ENCODE measurements at regions not wholly inside any gene's neighbourhood (a gene's known extent, or its start where the extent isn't known, plus 50 kb on each side); places are given as distances from the start of the nearest gene placed in this dataset.

GRCh38 chr11:130787092-130787616 lies 129.1 kb downstream of the SNX19 start:
- no peak overlapping the region for H3K4me3 ChIP-seq
- peaks cover 9% of the 10 kb centered on the region for H3K4me1 ChIP-seq (ENCODE audit: insufficient read depth)
- TF ChIP-seq CTCF (IDR thresholded peaks at IDR 0.05) (no peak), POLR2A (IDR thresholded peaks at IDR 0.05) (no peak), EP300 (IDR thresholded peaks at IDR 0.05) (no peak)
- intact Hi-C loops (cut with DNase I) = no loop called here
- DNase-seq = no peak
- H3K36me3 ChIP-seq = no peaks in the 10 kb centered on the region
- no peaks in the 10 kb centered on the region for H3K27me3 ChIP-seq
- WGBS, 3 donors = 86 to 96% (median 89%) methylated on average over 8 of the region's 8 CpGs
- H3K9me3 ChIP-seq = peaks cover 0 to 5% of the 10 kb centered on the region in 2 donors
- no peak overlapping the region for H3K27ac ChIP-seq

- Histone ChIP-seq H3K4me1 (ENCODE audit: insufficient read depth) (peaks cover 2% of the 10 kb centered on the region), H3K4me3 (no peak overlapping the region), H3K36me3 (no peaks in the 10 kb centered on the region), H3K9me3 (peaks cover 0 to 5% of the 10 kb centered on the region in 2 donors), H3K27me3 (no peaks in the 10 kb centered on the region), H3K27ac (no peak overlapping the region)
- intact Hi-C loops (cut with DNase I) = no loop called here
- 81 to 96% (median 87%) methylated on average over 1 of the region's 1 CpG for whole genome bisulfite sequencing, 3 donors
- TF ChIP-seq CTCF (IDR thresholded peaks at IDR 0.05) (no peak), EP300 (IDR thresholded peaks at IDR 0.05) (no peak), POLR2A (IDR thresholded peaks at IDR 0.05) (no peak)
- no peak for DNase-seq
Measured at GRCh38 chr11:130787973-130788570, 128.2 kb downstream of the SNX19 start.

DNA sequence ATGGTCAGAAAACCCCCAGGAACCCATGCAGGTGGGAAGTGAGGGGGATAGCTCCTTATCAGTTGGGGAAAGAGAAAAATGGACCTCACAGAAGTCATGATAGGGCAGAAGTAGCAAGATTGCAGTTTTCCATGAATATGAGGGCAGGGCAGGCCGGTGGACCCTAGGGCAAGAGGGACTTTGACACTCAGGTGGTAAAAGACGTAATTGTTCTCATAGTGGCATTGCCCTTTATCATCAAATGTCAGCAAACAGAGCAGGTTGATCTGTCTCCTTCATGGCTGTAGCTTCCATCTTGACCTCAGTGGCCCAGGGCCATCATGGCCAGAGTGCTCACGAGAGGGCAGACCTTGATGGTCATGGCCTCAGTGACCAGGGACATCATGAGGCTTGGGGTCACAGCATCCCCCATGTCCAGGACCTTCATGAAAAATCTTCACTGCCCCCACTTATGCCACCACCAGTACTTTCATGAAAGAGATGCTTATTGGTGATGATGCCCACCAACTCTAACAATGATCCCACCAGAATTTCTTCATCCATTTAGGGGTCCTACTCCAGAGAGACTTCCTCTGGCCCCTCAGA lies 127.1 kb downstream of the SNX19 start:
- Histone ChIP-seq H3K36me3 (no peaks in the 10 kb centered on the region), H3K27me3 (no peaks in the 10 kb centered on the region), H3K9me3 (peaks cover 0 to 5% of the 10 kb centered on the region in 2 donors), H3K27ac (no peak overlapping the region), H3K4me1 (ENCODE audit: insufficient read depth) (no peaks in the 10 kb centered on the region), H3K4me3 (no peak overlapping the region)
- intact Hi-C loops (cut with DNase I) = no loop called here
- no peak for DNase-seq
- WGBS, 3 donors = 96% methylated on average over 3 of the region's 3 CpGs
- TF ChIP-seq EP300 (IDR thresholded peaks at IDR 0.05) = no peak
- TF ChIP-seq CTCF (IDR thresholded peaks at IDR 0.05) = no peak
- TF ChIP-seq POLR2A (IDR thresholded peaks at IDR 0.05) = no peak

- no peak overlapping the region for H3K4me3 ChIP-seq
- H3K36me3 ChIP-seq = no peaks in the 10 kb centered on the region
- 82 to 95% (median 90%) methylated on average over 2 of the region's 2 CpGs for WGBS, 3 donors
- H3K27me3 ChIP-seq = no peaks in the 10 kb centered on the region
- intact Hi-C loops (cut with DNase I) = no loop called here
- no peaks in the 10 kb centered on the region for H3K4me1 ChIP-seq (ENCODE audit: insufficient read depth)
- peaks cover 0 to 5% of the 10 kb centered on the region in 2 donors for H3K9me3 ChIP-seq
- TF ChIP-seq POLR2A (IDR thresholded peaks at IDR 0.05) = no peak
- no peak for TF ChIP-seq CTCF (IDR thresholded peaks at IDR 0.05)
- TF ChIP-seq EP300 (IDR thresholded peaks at IDR 0.05) = no peak
- H3K27ac ChIP-seq = no peak overlapping the region
- no peak for DNase-seq
Measured at GRCh38 chr11:130790689-130791088, 125.6 kb downstream of the SNX19 start.

All from ovary (tissue), 7 donors.